Esophagus squamous epithelium (tissue), 5 donors: ENCODE measurements at regions not wholly inside any gene's neighbourhood (a gene's known extent, or its start where the extent isn't known, plus 50 kb on each side); places are given as distances from the start of the nearest gene placed in this dataset.
A peak's percentile ranks its signal among the peaks of the same experiment; 100 is the strongest.

Experiments
- DNase-seq: peaks from one replicate; lab custom pipeline; 2025; lab: John Stamatoyannopoulos, UW
- H3K27ac ChIP-seq, 4 donors: fragments of 200-600 bp; sonication (generic); one replicate each; pipeline ENCODE4 v1.5.1; 2016 to 2019; ENCODE audit warnings: mild to moderate bottlenecking in 1 of 4
- H3K27me3 ChIP-seq, 4 donors: fragments of 200-600 bp; sonication (generic); 1 replicate in 3 of 4; 2 replicates in 1 of 4; pipeline versions ENCODE4 v1.5.1 to v1.6.0; 2017 to 2021; ENCODE audit warnings: antibody characterized with exemption in 1 of 4
- H3K36me3 ChIP-seq, 3 donors: fragments of 200-600 bp; sonication (generic); one replicate each; pipeline ENCODE4 v1.5.1; 2016 to 2019
- H3K4me1 ChIP-seq, 3 donors: fragments of 200-600 bp; sonication (generic); one replicate each; pipeline ENCODE4 v1.5.1; 2017 to 2019
- H3K4me3 ChIP-seq, 4 donors: fragments of 200-600 bp; sonication (generic); 1 replicate in 3 of 4; 2 replicates in 1 of 4; pipeline ENCODE4 v1.5.1; 2016 to 2019; ENCODE audit warnings: mild to moderate bottlenecking in 2 of 4, moderate library complexity in 1 of 4
- H3K9me3 ChIP-seq, 3 donors: fragments of 200-600 bp; sonication (generic); one replicate each; pipeline ENCODE4 v1.5.1; 2016 to 2019
- CTCF ChIP-seq, 6 experiments: fragments of 450-650 bp in 4 of 6; fragments of 200-600 bp in 2 of 6; sonication (generic) in 2 of 6; IDR thresholded peaks; one replicate each; pipeline ENCODE4 v1.5.1; 2016 to 2019; ENCODE audit warnings: antibody characterized with exemption in 6 of 6, mild to moderate bottlenecking in 4 of 6, moderate library complexity in 4 of 6
- POLR2A ChIP-seq, 4 donors: fragments of 450-650 bp; IDR thresholded peaks; one replicate each; pipeline ENCODE4 v1.6.1; 2017; ENCODE audit warnings: antibody characterized with exemption in 4 of 4, mild to moderate bottlenecking in 4 of 4, moderate library complexity in 3 of 4
- WGBS, 2 donors: methylation state at CpG; one replicate each; pipeline ENCODE4 v1.1.5; 2018; 5-methylcytosine and 5-hydroxymethylcytosine counted together
- intact Hi-C: fragments of 100-400 bp; cut with DNase I; formaldehyde crosslinking; loops from one replicate; pipeline ENCODE4 v1.15.0; 2022
- donor health status: DM: yes; HTN: yes; CAD: no.

- H3K9me3 ChIP-seq, result no peaks in the 10 kb centered on the region
- intact Hi-C loops, result loop anchor here (10.0 kb wide), 1 partner anchor 224 kb away; the partner anchor contains the start of gene MYCBP
- no peaks in the 10 kb centered on the region for H3K36me3 ChIP-seq
- WGBS, 2 donors, result 6 to 26% methylated on average over 6 of the region's 6 CpGs
- H3K4me1 ChIP-seq, result peaks cover 10 to 26% (median 11%) of the 10 kb centered on the region in 3 donors
- H3K4me3 ChIP-seq, result no peak overlapping the region
- H3K27ac ChIP-seq, result no peak overlapping the region
- no peaks in the 10 kb centered on the region for H3K27me3 ChIP-seq
- no peak for TF ChIP-seq POLR2A (IDR thresholded peaks at IDR 0.05)
- TF ChIP-seq CTCF (IDR thresholded peaks at IDR 0.05), result peak; percentile 51 to 85 (median 66)
- DNase-seq, result no peak
Observed at GRCh38 chr1:39098546-39099250, 72.5 kb downstream of the NDUFS5 start.

GRCh38 chr1:39102537-39103327 is 76.6 kb downstream of the NDUFS5 start:
- H3K27me3 ChIP-seq, result no peaks in the 10 kb centered on the region
- intact Hi-C loops, result loop anchor here (5.0 kb wide), 1 partner anchor 155 kb away; no protein-coding TSS in a partner anchor
- peaks cover 31 to 58% (median 34%) of the 10 kb centered on the region in 3 donors for H3K4me1 ChIP-seq
- TF ChIP-seq CTCF (IDR thresholded peaks at IDR 0.05) (peak; percentile 59 to 90 (median 86)), POLR2A (IDR thresholded peaks at IDR 0.05) (no peak)
- no peaks in the 10 kb centered on the region for H3K9me3 ChIP-seq
- no peak for DNase-seq
- WGBS, 2 donors, result 5 to 14% methylated on average over 11 of the region's 11 CpGs
- H3K36me3 ChIP-seq, result no peaks in the 10 kb centered on the region
- no peak overlapping the region for H3K4me3 ChIP-seq
- H3K27ac ChIP-seq, result peak overlapping the region; percentile 94 to 97 (median 96)

- H3K36me3 ChIP-seq, result no peaks in the 10 kb centered on the region
- H3K9me3 ChIP-seq, result no peaks in the 10 kb centered on the region
- TF ChIP-seq CTCF (IDR thresholded peaks at IDR 0.05) (no peak), POLR2A (IDR thresholded peaks at IDR 0.05) (no peak)
- no peak overlapping the region for H3K4me3 ChIP-seq
- intact Hi-C loops, result loop anchor here (5.0 kb wide), 1 partner anchor 154 kb away; no protein-coding TSS in a partner anchor
- no peak for DNase-seq
- WGBS, 2 donors, result 25 to 45% methylated on average over 6 of the region's 6 CpGs
- peaks cover 34 to 62% (median 40%) of the 10 kb centered on the region in 3 donors for H3K4me1 ChIP-seq
- H3K27ac ChIP-seq, result peak overlapping the region; percentile 94 to 97 (median 96)
- H3K27me3 ChIP-seq, result no peaks in the 10 kb centered on the region
Observed at GRCh38 chr1:39103328-39104157, 77.4 kb downstream of the NDUFS5 start.

- Histone ChIP-seq H3K27me3 (no peaks in the 10 kb centered on the region), H3K4me1 (peaks cover 34 to 66% (median 40%) of the 10 kb centered on the region in 3 donors), H3K4me3 (peak overlapping the region; percentile 81 to 99 (median 96)), H3K9me3 (no peaks in the 10 kb centered on the region), H3K36me3 (no peaks in the 10 kb centered on the region), H3K27ac (peak overlapping the region; percentile 94 to 97 (median 96))
- WGBS, 2 donors, result 28 to 41% methylated on average over 13 to 22 of the region's 25 CpGs
- intact Hi-C loops, result loop anchor here (5.0 kb wide), 2 partner anchors 88 to 153 kb away; no protein-coding TSS in a partner anchor
- TF ChIP-seq CTCF (IDR thresholded peaks at IDR 0.05) (no peak), POLR2A (IDR thresholded peaks at IDR 0.05) (no peak)
- no peak for DNase-seq
Observed at GRCh38 chr1:39104158-39105060, 78.3 kb downstream of the NDUFS5 start.
